ENCODE measurements at regions not wholly inside any gene's neighbourhood (a gene's known extent, or its start where the extent isn't known, plus 50 kb on each side); places are given as distances from the start of the nearest gene placed in this dataset.

GRCh38 chr3:31409389-31409788 is 123.3 kb upstream of the STT3B start:
- H3K4me3 ChIP-seq (ENCODE audit: low read depth, low read length): no peak overlapping the region
- no peak for DNase-seq
- Mint-ChIP-seq H3K4me3 (ENCODE audit: unreplicated experiment) (no peak overlapping the region), H3K4me1 (ENCODE audit: low read depth, unreplicated experiment) (no peaks in the 10 kb centered on the region), H3K27ac (ENCODE audit: unreplicated experiment) (no peak overlapping the region), H3K9me3 (ENCODE audit: unreplicated experiment) (peaks cover 9% of the 10 kb centered on the region), H3K36me3 (ENCODE audit: insufficient read depth, unreplicated experiment) (no peaks in the 10 kb centered on the region), H3K27me3 (ENCODE audit: insufficient read depth, unreplicated experiment) (no peaks in the 10 kb centered on the region)
- intact Hi-C loops (cut with micrococcal nuclease; ENCODE audit: unreplicated experiment): no loop called here
- H3K27me3 ChIP-seq (replicated peaks; ENCODE audit: control insufficient read depth, insufficient read depth, low read length): no peaks in the 10 kb centered on the region
- no peak for TF ChIP-seq CTCF (IDR thresholded peaks at IDR 0.05; ENCODE audit: insufficient read depth in 1 of 2, low read depth in 1 of 2, low read length in 1 of 2, severe bottlenecking in 1 of 2, unreplicated experiment in 1 of 2)
- ChIA-PET POLR2A (no interaction called here), CTCF (no interaction called here)
- H3K36me3 ChIP-seq (ENCODE audit: control insufficient read depth, insufficient read depth, low read length): no peaks in the 10 kb centered on the region
- no TSS peak for BruUV-seq (replicated peaks)
- peaks cover 8% of the 10 kb centered on the region; the same call in 1 of the 2 replicates for H3K4me1 ChIP-seq
- H3K9me3 ChIP-seq: no peaks in the 10 kb centered on the region

- Mint-ChIP-seq H3K9me3 (ENCODE audit: unreplicated experiment) (peaks cover 9% of the 10 kb centered on the region), H3K27me3 (ENCODE audit: insufficient read depth, unreplicated experiment) (no peaks in the 10 kb centered on the region), H3K4me3 (ENCODE audit: unreplicated experiment) (no peak overlapping the region), H3K4me1 (ENCODE audit: low read depth, unreplicated experiment) (no peaks in the 10 kb centered on the region), H3K36me3 (ENCODE audit: insufficient read depth, unreplicated experiment) (no peaks in the 10 kb centered on the region), H3K27ac (ENCODE audit: unreplicated experiment) (no peak overlapping the region)
- Histone ChIP-seq H3K27me3 (replicated peaks; ENCODE audit: control insufficient read depth, insufficient read depth, low read length) (no peaks in the 10 kb centered on the region), H3K4me1 (peaks cover 8% of the 10 kb centered on the region; the same call in 1 of the 2 replicates), H3K4me3 (ENCODE audit: low read depth, low read length) (no peak overlapping the region), H3K36me3 (ENCODE audit: control insufficient read depth, insufficient read depth, low read length) (no peaks in the 10 kb centered on the region), H3K9me3 (no peaks in the 10 kb centered on the region)
- intact Hi-C loops (cut with micrococcal nuclease; ENCODE audit: unreplicated experiment): no loop called here
- ChIA-PET CTCF (no interaction called here), POLR2A (no interaction called here)
- no peak for DNase-seq
- BruUV-seq (replicated peaks): no TSS peak
- no peak for TF ChIP-seq CTCF (IDR thresholded peaks at IDR 0.05; ENCODE audit: insufficient read depth in 1 of 2, low read depth in 1 of 2, low read length in 1 of 2, severe bottlenecking in 1 of 2, unreplicated experiment in 1 of 2)
Observed at GRCh38 chr3:31409866-31410265, 122.9 kb upstream of the STT3B start.

- no peaks in the 10 kb centered on the region for H3K27me3 Mint-ChIP-seq (ENCODE audit: insufficient read depth, unreplicated experiment)
- H3K4me3 Mint-ChIP-seq (ENCODE audit: unreplicated experiment): no peak overlapping the region
- ChIA-PET POLR2A (no interaction called here), CTCF (no interaction called here)
- H3K9me3 Mint-ChIP-seq (ENCODE audit: unreplicated experiment): peaks cover 9% of the 10 kb centered on the region
- intact Hi-C loops (cut with micrococcal nuclease; ENCODE audit: unreplicated experiment): no loop called here
- no peaks in the 10 kb centered on the region for H3K27me3 ChIP-seq (replicated peaks; ENCODE audit: control insufficient read depth, insufficient read depth, low read length)
- H3K4me3 ChIP-seq (ENCODE audit: low read depth, low read length): no peak overlapping the region
- no peaks in the 10 kb centered on the region for H3K9me3 ChIP-seq
- H3K4me1 Mint-ChIP-seq (ENCODE audit: low read depth, unreplicated experiment): no peaks in the 10 kb centered on the region
- no peak for DNase-seq
- no peak for TF ChIP-seq CTCF (IDR thresholded peaks at IDR 0.05; ENCODE audit: insufficient read depth in 1 of 2, low read depth in 1 of 2, low read length in 1 of 2, severe bottlenecking in 1 of 2, unreplicated experiment in 1 of 2)
- H3K27ac Mint-ChIP-seq (ENCODE audit: unreplicated experiment): no peak overlapping the region
- H3K36me3 ChIP-seq (ENCODE audit: control insufficient read depth, insufficient read depth, low read length): no peaks in the 10 kb centered on the region
- no peaks in the 10 kb centered on the region for H3K36me3 Mint-ChIP-seq (ENCODE audit: insufficient read depth, unreplicated experiment)
- BruUV-seq (replicated peaks): no TSS peak
- H3K4me1 ChIP-seq: peaks cover 6% of the 10 kb centered on the region; the same call in 1 of the 2 replicates
Observed at GRCh38 chr3:31410411-31410810, 122.3 kb upstream of the STT3B start.
